ENCODE measurements at regions not wholly inside any gene's neighbourhood (a gene's known extent, or its start where the extent isn't known, plus 50 kb on each side); places are given as distances from the start of the nearest gene placed in this dataset.

DNA sequence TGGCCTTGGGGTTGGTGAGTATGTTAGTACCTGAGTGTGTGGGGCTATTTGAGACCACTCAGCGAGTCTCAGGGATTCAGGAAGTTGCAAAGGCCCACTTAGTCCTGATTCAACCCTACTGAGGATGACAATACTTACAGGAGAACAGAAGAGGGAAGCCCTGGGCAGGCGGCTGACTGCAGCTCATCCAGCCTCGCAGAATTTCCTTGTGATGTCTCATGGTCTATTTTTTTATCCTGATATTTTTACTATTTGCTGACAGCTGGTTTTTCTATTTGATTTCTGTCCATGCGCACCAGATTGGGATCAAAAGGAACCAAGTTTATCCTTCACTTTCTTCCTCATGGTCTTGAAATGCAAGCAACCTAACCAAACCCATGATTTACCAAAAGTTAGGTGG is 201.8 kb upstream of the LNX1 start:
- WGBS = 94% methylated on average over 4 of the region's 4 CpGs
- H3K4me1 ChIP-seq (ENCODE audit: control insufficient read depth in 2 of 2, insufficient read depth in 2 of 2, low read length in 2 of 2) = no peaks in the 10 kb centered on the region
- H3K9me3 ChIP-seq (ENCODE audit: control insufficient read depth in 2 of 2, insufficient read depth in 1 of 2, low read length in 1 of 2) = no peaks in the 10 kb centered on the region
- H3K4me3 ChIP-seq (ENCODE audit: low read length in 2 of 2) = no peak overlapping the region
- no peaks in the 10 kb centered on the region for H3K27me3 ChIP-seq (ENCODE audit: control insufficient read depth in 2 of 2, insufficient read depth in 1 of 2, low read length in 1 of 2)
- DNase-seq (ENCODE audit: low read depth in 6 of 9, low spot score in 9 of 9) = no peak
- H3K27ac ChIP-seq (ENCODE audit: low read depth in 1 of 2, low read length in 1 of 2) = no peak overlapping the region
- no peaks in the 10 kb centered on the region for H3K36me3 ChIP-seq (ENCODE audit: control insufficient read depth in 2 of 2, insufficient read depth in 2 of 2, low read length in 1 of 2)

DNA sequence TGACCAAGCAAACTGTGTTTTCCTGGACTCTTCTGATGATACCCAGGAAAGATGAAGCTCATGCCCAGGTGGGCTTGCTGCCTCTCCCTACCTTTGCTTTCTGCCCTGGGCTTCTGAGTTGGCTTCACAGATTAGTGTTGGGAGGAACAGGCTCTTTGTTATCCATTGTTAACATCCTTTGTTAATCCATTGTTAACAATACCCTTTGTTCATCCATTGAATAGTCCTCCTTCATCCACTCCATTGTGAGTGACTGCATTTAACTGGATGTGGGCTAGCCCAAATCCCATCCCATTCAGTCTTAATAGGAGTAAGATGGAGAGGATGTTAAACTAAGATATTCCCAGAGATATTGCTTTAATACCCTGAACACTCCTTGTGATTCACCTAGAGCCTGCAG is 199.0 kb upstream of the LNX1 start:
- Histone ChIP-seq H3K27me3 (ENCODE audit: control insufficient read depth in 2 of 2, insufficient read depth in 1 of 2, low read length in 1 of 2) (no peaks in the 10 kb centered on the region), H3K4me3 (ENCODE audit: low read length in 2 of 2) (no peak overlapping the region)
- DNase-seq (ENCODE audit: low read depth in 6 of 9, low spot score in 9 of 9) = no peak

DNA sequence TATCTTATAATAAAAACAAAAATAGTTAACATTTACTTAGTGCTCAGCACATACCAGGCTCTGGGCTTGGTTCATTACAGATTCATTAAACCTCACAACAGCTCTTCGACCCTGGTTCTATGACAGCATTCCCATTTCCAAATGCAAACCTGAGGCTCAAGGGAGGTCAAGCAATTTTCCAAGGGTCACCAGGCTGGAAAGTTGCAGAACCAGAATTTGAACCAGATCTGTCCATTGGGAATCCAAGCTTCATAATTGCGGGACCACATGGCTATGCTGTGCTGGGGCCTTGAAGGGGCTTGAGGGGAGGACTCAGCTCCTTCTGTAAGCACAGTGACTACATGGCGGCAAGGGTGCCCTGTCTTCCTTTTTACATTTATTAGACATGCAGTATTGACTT is 197.3 kb upstream of the LNX1 start:
- Histone ChIP-seq H3K36me3 (ENCODE audit: control insufficient read depth in 2 of 2, insufficient read depth in 2 of 2, low read length in 1 of 2) (no peaks in the 10 kb centered on the region), H3K9me3 (ENCODE audit: control insufficient read depth in 2 of 2, insufficient read depth in 1 of 2, low read length in 1 of 2) (no peaks in the 10 kb centered on the region), H3K27ac (ENCODE audit: low read depth in 1 of 2, low read length in 1 of 2) (no peak overlapping the region), H3K4me3 (ENCODE audit: low read length in 2 of 2) (no peak overlapping the region), H3K27me3 (ENCODE audit: control insufficient read depth in 2 of 2, insufficient read depth in 1 of 2, low read length in 1 of 2) (no peaks in the 10 kb centered on the region), H3K4me1 (ENCODE audit: control insufficient read depth in 2 of 2, insufficient read depth in 2 of 2, low read length in 2 of 2) (no peaks in the 10 kb centered on the region)
- 98% methylated on average over 3 of the region's 3 CpGs for WGBS
- DNase-seq (ENCODE audit: low read depth in 6 of 9, low spot score in 9 of 9) = no peak

More for the DNA sequence above, 199.0 kb upstream of the LNX1 start:
- H3K36me3 ChIP-seq (ENCODE audit: control insufficient read depth in 2 of 2, insufficient read depth in 2 of 2, low read length in 1 of 2) = no peaks in the 10 kb centered on the region
- H3K9me3 ChIP-seq (ENCODE audit: control insufficient read depth in 2 of 2, insufficient read depth in 1 of 2, low read length in 1 of 2) = no peaks in the 10 kb centered on the region
- H3K27ac ChIP-seq (ENCODE audit: low read depth in 1 of 2, low read length in 1 of 2) = no peak overlapping the region
- H3K4me1 ChIP-seq (ENCODE audit: control insufficient read depth in 2 of 2, insufficient read depth in 2 of 2, low read length in 2 of 2) = no peaks in the 10 kb centered on the region

DNA sequence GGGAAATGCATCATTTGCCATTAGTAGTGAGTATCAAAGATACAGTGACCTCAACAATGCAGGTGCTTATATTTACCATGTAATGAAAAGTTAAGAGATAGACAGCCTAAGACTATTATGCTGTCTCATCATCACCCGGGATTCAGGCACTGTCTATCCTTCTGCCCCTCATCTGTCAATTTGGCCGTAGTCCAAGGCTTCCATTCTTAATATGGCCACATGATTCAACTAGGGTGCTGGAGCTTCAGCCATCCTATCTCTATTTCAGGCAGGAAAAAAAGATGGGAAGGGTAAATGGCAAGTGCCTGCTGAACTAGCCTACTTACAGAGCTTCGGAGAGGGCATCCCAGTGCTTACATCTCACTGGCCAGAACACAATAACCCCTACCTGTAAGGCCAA is 196.7 kb upstream of the LNX1 start:
- no peak overlapping the region for H3K4me3 ChIP-seq (ENCODE audit: low read length in 2 of 2)
- DNase-seq (ENCODE audit: low read depth in 6 of 9, low spot score in 9 of 9) = no peak
- H3K36me3 ChIP-seq (ENCODE audit: control insufficient read depth in 2 of 2, insufficient read depth in 2 of 2, low read length in 1 of 2) = no peaks in the 10 kb centered on the region
- H3K4me1 ChIP-seq (ENCODE audit: control insufficient read depth in 2 of 2, insufficient read depth in 2 of 2, low read length in 2 of 2) = no peaks in the 10 kb centered on the region
- WGBS = 95% methylated on average over 3 of the region's 3 CpGs
- H3K27ac ChIP-seq (ENCODE audit: low read depth in 1 of 2, low read length in 1 of 2) = no peak overlapping the region
- no peaks in the 10 kb centered on the region for H3K9me3 ChIP-seq (ENCODE audit: control insufficient read depth in 2 of 2, insufficient read depth in 1 of 2, low read length in 1 of 2)
- H3K27me3 ChIP-seq (ENCODE audit: control insufficient read depth in 2 of 2, insufficient read depth in 1 of 2, low read length in 1 of 2) = no peaks in the 10 kb centered on the region

DNA sequence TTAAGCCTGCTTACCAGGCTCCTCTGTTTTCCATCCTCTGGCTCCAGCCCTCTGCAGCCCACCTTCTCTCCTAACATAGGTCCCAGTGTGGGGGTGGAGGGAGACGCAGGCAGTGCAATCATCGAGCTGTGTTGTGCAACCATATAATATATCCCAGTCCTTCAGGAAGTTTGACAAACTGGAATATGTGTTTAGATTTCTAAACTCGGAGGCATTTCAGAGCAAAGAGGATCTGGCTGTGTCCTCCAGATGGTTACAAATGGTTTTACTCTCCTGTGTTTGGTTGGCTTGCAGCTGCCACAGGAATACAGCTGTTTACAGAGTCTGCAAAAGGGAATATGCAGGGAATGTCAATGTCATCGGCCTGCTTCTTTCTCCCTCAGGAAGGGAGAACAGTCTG is 195.3 kb upstream of the LNX1 start:
- no peak for DNase-seq (ENCODE audit: low read depth in 6 of 9, low spot score in 9 of 9)
- H3K27ac ChIP-seq (ENCODE audit: low read depth in 1 of 2, low read length in 1 of 2) = no peak overlapping the region
- no peaks in the 10 kb centered on the region for H3K36me3 ChIP-seq (ENCODE audit: control insufficient read depth in 2 of 2, insufficient read depth in 2 of 2, low read length in 1 of 2)
- no peaks in the 10 kb centered on the region for H3K9me3 ChIP-seq (ENCODE audit: control insufficient read depth in 2 of 2, insufficient read depth in 1 of 2, low read length in 1 of 2)
- 97% methylated on average over 4 of the region's 4 CpGs for WGBS
- no peaks in the 10 kb centered on the region for H3K27me3 ChIP-seq (ENCODE audit: control insufficient read depth in 2 of 2, insufficient read depth in 1 of 2, low read length in 1 of 2)
- no peak overlapping the region for H3K4me3 ChIP-seq (ENCODE audit: low read length in 2 of 2)
- H3K4me1 ChIP-seq (ENCODE audit: control insufficient read depth in 2 of 2, insufficient read depth in 2 of 2, low read length in 2 of 2) = no peaks in the 10 kb centered on the region

DNA sequence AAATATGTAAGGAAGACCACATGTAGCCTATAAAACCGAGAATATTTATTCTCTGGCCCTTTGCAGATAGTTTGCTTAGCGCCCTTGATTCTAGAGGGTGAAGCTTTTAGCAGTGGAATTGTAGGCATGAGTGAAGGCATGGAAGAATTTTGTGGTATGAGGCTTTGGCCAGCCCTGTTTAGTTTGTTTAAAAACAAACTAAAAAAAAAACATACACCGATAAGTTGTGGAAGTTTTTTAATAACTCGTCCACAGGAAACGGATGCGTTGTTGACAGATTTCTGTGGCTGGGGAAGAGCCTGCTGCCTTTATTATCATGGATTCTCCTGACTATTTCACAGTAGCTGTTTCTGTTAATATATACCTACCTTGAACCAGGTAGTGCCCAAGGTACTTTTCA is 194.7 kb upstream of the LNX1 start:
- WGBS = 93% methylated on average over 6 of the region's 6 CpGs

DNA sequence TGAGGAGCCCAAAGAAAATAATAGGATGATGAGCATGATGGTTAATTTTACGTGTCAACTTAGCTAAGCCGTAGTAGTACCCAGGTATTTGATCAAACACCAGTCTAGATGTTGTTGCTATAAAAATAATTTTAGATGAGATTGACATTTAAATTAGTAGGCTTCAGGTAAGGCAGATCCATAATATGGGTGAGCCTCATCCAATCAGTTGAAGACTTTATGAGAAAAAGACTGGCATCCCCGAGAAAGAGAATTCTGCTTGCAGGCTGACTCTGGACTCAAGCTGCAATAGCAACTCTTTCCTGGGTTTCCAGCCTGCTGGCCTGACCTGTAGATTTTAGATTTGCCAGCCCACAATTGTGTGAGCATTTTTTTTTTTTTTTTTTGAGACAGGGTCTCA is 192.8 kb upstream of the LNX1 start:
- no peaks in the 10 kb centered on the region for H3K9me3 ChIP-seq (ENCODE audit: control insufficient read depth in 2 of 2, insufficient read depth in 1 of 2, low read length in 1 of 2)
- H3K4me1 ChIP-seq (ENCODE audit: control insufficient read depth in 2 of 2, insufficient read depth in 2 of 2, low read length in 2 of 2) = no peaks in the 10 kb centered on the region
- H3K27me3 ChIP-seq (ENCODE audit: control insufficient read depth in 2 of 2, insufficient read depth in 1 of 2, low read length in 1 of 2) = no peaks in the 10 kb centered on the region
- no peak overlapping the region for H3K4me3 ChIP-seq (ENCODE audit: low read length in 2 of 2)
- H3K27ac ChIP-seq (ENCODE audit: low read depth in 1 of 2, low read length in 1 of 2) = no peak overlapping the region
- no peak for DNase-seq (ENCODE audit: low read depth in 6 of 9, low spot score in 9 of 9)
- no peaks in the 10 kb centered on the region for H3K36me3 ChIP-seq (ENCODE audit: control insufficient read depth in 2 of 2, insufficient read depth in 2 of 2, low read length in 1 of 2)
- WGBS = 97% methylated on average over 3 of the region's 3 CpGs

More for the DNA sequence above, 194.7 kb upstream of the LNX1 start:
- H3K27ac ChIP-seq (ENCODE audit: low read depth in 1 of 2, low read length in 1 of 2) = no peak overlapping the region
- no peak for DNase-seq (ENCODE audit: low read depth in 6 of 9, low spot score in 9 of 9)
- H3K4me1 ChIP-seq (ENCODE audit: control insufficient read depth in 2 of 2, insufficient read depth in 2 of 2, low read length in 2 of 2) = no peaks in the 10 kb centered on the region
- no peak overlapping the region for H3K4me3 ChIP-seq (ENCODE audit: low read length in 2 of 2)
- no peaks in the 10 kb centered on the region for H3K9me3 ChIP-seq (ENCODE audit: control insufficient read depth in 2 of 2, insufficient read depth in 1 of 2, low read length in 1 of 2)
- no peaks in the 10 kb centered on the region for H3K36me3 ChIP-seq (ENCODE audit: control insufficient read depth in 2 of 2, insufficient read depth in 2 of 2, low read length in 1 of 2)
- H3K27me3 ChIP-seq (ENCODE audit: control insufficient read depth in 2 of 2, insufficient read depth in 1 of 2, low read length in 1 of 2) = no peaks in the 10 kb centered on the region

DNA sequence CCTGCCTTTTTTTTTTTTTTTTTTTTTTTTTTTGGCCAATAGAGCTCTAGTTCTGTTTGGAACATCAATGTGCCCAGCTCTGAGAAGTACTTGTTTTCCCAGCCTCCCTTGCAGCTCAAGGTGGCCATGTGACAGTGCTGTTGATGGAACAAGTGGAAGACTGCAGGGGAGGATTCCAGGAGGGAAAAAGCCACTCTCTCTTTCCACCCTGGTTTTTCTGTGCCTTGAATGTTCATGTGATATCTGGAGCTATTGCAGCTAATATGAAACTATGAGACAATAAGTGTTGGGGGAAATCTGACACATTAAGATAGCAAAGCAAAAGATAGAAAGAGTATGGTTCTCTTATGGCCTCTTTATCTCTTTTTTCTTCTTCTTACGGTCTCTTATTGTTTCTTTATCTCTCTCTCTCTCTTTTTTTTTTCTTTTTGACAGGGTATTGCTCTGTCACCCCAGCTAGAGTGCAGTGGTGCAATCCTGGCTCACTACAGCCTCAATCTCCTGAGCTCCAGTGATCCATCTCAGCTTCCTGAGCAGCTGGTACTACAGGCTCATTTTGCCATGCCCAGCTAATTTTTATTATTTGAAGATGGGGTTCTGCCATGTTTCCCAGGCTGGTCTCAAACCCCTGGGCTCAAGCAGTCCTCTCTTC is 192.0 kb upstream of the LNX1 start:
- no peaks in the 10 kb centered on the region for H3K9me3 ChIP-seq (ENCODE audit: control insufficient read depth in 2 of 2, insufficient read depth in 1 of 2, low read length in 1 of 2)
- H3K4me1 ChIP-seq (ENCODE audit: control insufficient read depth in 2 of 2, insufficient read depth in 2 of 2, low read length in 2 of 2) = no peaks in the 10 kb centered on the region
- WGBS = 38% methylated on average over 1 of the region's 1 CpG
- H3K4me3 ChIP-seq (ENCODE audit: low read length in 2 of 2) = no peak overlapping the region
- no peak for DNase-seq (ENCODE audit: low read depth in 6 of 9, low spot score in 9 of 9)
- H3K27me3 ChIP-seq (ENCODE audit: control insufficient read depth in 2 of 2, insufficient read depth in 1 of 2, low read length in 1 of 2) = no peaks in the 10 kb centered on the region
- no peaks in the 10 kb centered on the region for H3K36me3 ChIP-seq (ENCODE audit: control insufficient read depth in 2 of 2, insufficient read depth in 2 of 2, low read length in 1 of 2)
- no peak overlapping the region for H3K27ac ChIP-seq (ENCODE audit: low read depth in 1 of 2, low read length in 1 of 2)

DNA sequence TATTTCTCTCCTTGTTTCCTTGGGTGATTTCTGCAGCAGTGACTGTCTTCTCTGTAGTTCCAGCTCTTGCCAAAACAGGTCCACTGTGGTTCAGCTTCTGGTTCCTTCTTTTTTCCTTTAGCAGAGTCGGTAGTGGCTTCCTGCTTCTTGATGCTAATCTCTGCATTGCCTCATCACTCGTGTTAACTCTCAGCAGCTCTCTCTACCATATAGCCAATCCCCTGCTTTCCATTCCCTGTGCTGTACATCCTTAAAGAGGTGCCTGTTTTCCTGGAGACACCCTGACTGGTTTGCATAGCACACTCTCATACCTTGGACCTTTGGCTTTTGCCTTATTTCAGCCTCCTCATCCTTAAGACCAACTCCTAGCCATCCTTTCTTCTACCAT is 191.2 kb upstream of the LNX1 start:
- Histone ChIP-seq H3K27me3 (ENCODE audit: control insufficient read depth in 2 of 2, insufficient read depth in 1 of 2, low read length in 1 of 2) (no peaks in the 10 kb centered on the region), H3K4me3 (ENCODE audit: low read length in 2 of 2) (no peak overlapping the region), H3K27ac (ENCODE audit: low read depth in 1 of 2, low read length in 1 of 2) (no peak overlapping the region), H3K9me3 (ENCODE audit: control insufficient read depth in 2 of 2, insufficient read depth in 1 of 2, low read length in 1 of 2) (no peaks in the 10 kb centered on the region), H3K36me3 (ENCODE audit: control insufficient read depth in 2 of 2, insufficient read depth in 2 of 2, low read length in 1 of 2) (no peaks in the 10 kb centered on the region), H3K4me1 (ENCODE audit: control insufficient read depth in 2 of 2, insufficient read depth in 2 of 2, low read length in 2 of 2) (no peaks in the 10 kb centered on the region)
- DNase-seq (ENCODE audit: low read depth in 6 of 9, low spot score in 9 of 9) = no peak
- WGBS = 3% methylated on average over 2 of the region's 2 CpGs
